Peyer's patch (tissue), 4 donors: ENCODE measurements at regions not wholly inside any gene's neighbourhood (a gene's known extent, or its start where the extent isn't known, plus 50 kb on each side); places are given as distances from the start of the nearest gene placed in this dataset.

ENCODE experiments used
- POLR2A ChIP-seq, 2 donors: fragments of 450-650 bp; IDR thresholded peaks; one replicate each; pipeline ENCODE4 v1.5.1; 2017; ENCODE audit warnings: antibody characterized with exemption in 2 of 2, mild to moderate bottlenecking in 2 of 2, moderate library complexity in 2 of 2
- TF ChIP-seq, protein P1 (sequence below), 6 experiments: fragments of 450-650 bp in 4 of 6; fragments of 200-600 bp in 2 of 6; sonication (generic) in 1 of 6; IDR thresholded peaks; one replicate each; pipeline ENCODE4 v1.5.1; 2017 to 2019; ENCODE audit warnings: antibody characterized with exemption in 6 of 6, mild to moderate bottlenecking in 3 of 6, moderate library complexity in 1 of 6

DNA sequence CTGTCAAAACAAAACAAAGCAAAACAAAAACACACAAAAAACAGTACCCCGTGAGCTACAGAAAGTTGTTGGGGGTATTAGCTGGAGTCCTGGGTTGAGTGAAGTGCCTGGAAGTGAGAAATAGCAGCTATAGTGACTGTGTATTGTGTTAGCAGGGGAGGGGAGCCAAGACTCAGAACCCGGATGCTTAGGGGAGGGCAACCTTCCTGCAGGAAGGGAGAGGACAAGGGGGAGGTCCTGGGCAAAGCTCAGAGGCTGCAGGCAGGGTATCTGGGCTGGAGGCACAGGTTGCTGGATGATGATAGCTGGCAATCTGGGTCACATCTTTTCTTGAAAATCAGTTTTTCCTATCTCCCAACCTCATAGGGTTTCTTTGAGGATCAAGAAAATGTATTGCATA is 75.8 kb upstream of the PARD3 start:
- TF ChIP-seq, protein P1, sequence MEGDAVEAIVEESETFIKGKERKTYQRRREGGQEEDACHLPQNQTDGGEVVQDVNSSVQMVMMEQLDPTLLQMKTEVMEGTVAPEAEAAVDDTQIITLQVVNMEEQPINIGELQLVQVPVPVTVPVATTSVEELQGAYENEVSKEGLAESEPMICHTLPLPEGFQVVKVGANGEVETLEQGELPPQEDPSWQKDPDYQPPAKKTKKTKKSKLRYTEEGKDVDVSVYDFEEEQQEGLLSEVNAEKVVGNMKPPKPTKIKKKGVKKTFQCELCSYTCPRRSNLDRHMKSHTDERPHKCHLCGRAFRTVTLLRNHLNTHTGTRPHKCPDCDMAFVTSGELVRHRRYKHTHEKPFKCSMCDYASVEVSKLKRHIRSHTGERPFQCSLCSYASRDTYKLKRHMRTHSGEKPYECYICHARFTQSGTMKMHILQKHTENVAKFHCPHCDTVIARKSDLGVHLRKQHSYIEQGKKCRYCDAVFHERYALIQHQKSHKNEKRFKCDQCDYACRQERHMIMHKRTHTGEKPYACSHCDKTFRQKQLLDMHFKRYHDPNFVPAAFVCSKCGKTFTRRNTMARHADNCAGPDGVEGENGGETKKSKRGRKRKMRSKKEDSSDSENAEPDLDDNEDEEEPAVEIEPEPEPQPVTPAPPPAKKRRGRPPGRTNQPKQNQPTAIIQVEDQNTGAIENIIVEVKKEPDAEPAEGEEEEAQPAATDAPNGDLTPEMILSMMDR (IDR thresholded peaks at IDR 0.05), result no peak
- TF ChIP-seq POLR2A (IDR thresholded peaks at IDR 0.05), result no peak
